Right lobe of liver (tissue), 4 donors: ENCODE measurements at regions not wholly inside any gene's neighbourhood (a gene's known extent, or its start where the extent isn't known, plus 50 kb on each side); places are given as distances from the start of the nearest gene placed in this dataset.

ENCODE experiments used
- CTCF ChIP-seq, 4 donors: fragments of 200-600 bp in 3 of 4; fragments of 450-650 bp in 1 of 4; IDR thresholded peaks; one replicate each; pipeline versions ENCODE4 v1.5.1 to v1.8.0; 2016 to 2022; ENCODE audit warnings: antibody characterized with exemption in 4 of 4, mild to moderate bottlenecking in 2 of 4
- POLR2A ChIP-seq: fragments of 450-650 bp; IDR thresholded peaks from one replicate; pipeline ENCODE4 v1.6.1; 2017; ENCODE audit warnings: antibody characterized with exemption, mild to moderate bottlenecking
- donor health status: DM: no; HTN: no; CAD: no.
- donor health status: DM: no; HTN: no; CAD: no.
- donor health status: DM: no; HTN: yes; CAD: no.

- TF ChIP-seq POLR2A = no peak
- peak; percentile 52 to 59 (median 52) for TF ChIP-seq CTCF (IDR thresholded peaks at IDR 0.05)
Observed at GRCh38 chr6:56851541-56852259, 103.2 kb upstream of the BEND6 start.
